Neural progenitor cell (in vitro differentiated cells): ENCODE measurements at regions not wholly inside any gene's neighbourhood (a gene's known extent, or its start where the extent isn't known, plus 50 kb on each side); places are given as distances from the start of the nearest gene placed in this dataset.

Experiments
- EZH2phosphoT487 ChIP-seq: fragments of 200-600 bp; sonication (generic); IDR thresholded peaks from 2 replicates; pipeline ENCODE4 v1.6.1; 2017; ENCODE audit warnings: antibody characterized with exemption
- TF ChIP-seq, protein P1 (sequence below): fragments of 200-600 bp; sonication (generic); IDR thresholded peaks from 2 replicates; pipeline ENCODE4 v1.5.1; 2017; ENCODE audit warnings: antibody characterized with exemption, mild to moderate bottlenecking

- TF ChIP-seq, protein P1, sequence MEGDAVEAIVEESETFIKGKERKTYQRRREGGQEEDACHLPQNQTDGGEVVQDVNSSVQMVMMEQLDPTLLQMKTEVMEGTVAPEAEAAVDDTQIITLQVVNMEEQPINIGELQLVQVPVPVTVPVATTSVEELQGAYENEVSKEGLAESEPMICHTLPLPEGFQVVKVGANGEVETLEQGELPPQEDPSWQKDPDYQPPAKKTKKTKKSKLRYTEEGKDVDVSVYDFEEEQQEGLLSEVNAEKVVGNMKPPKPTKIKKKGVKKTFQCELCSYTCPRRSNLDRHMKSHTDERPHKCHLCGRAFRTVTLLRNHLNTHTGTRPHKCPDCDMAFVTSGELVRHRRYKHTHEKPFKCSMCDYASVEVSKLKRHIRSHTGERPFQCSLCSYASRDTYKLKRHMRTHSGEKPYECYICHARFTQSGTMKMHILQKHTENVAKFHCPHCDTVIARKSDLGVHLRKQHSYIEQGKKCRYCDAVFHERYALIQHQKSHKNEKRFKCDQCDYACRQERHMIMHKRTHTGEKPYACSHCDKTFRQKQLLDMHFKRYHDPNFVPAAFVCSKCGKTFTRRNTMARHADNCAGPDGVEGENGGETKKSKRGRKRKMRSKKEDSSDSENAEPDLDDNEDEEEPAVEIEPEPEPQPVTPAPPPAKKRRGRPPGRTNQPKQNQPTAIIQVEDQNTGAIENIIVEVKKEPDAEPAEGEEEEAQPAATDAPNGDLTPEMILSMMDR, result no peak
- no peak for TF ChIP-seq EZH2phosphoT487
These were observed 1074.1 kb upstream of the PCDH20 start for GRCh38 chr13:62489731-62490130.
